HG03558 (cell line): ENCODE measurements at regions not wholly inside any gene's neighbourhood (a gene's known extent, or its start where the extent isn't known, plus 50 kb on each side); places are given as distances from the start of the nearest gene placed in this dataset.

Source experiments
- ATAC-seq: cut with Tn5 transposase; IDR thresholded peaks from one replicate; pipeline ENCODE4 v1.9.1; 2021; ENCODE audit warnings: moderate number of reproducible peaks; ENCODE audit not compliant: unreplicated experiment; ENCODE audit errors: extremely low read depth

DNA sequence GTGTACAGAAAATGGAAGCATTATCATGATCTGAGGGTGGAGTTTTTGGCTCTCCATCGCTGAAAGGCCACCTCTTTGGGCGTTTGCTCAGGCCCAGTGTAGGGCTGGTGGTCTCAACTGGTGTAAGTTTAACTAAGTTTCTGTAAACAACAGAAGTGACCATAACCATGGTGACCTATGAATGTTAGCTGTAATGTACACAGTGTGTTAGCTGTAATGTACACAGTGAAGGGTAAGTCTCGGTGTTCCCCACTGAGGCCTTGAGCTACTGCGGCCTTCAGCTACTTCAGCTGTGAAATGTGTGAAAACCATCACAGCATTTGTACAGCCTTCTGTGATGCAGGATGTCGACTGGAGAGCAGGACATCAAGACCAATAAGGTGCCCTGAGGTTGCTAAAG is 185.2 kb downstream of the MYLK4 start:
- no peak for ATAC-seq

DNA sequence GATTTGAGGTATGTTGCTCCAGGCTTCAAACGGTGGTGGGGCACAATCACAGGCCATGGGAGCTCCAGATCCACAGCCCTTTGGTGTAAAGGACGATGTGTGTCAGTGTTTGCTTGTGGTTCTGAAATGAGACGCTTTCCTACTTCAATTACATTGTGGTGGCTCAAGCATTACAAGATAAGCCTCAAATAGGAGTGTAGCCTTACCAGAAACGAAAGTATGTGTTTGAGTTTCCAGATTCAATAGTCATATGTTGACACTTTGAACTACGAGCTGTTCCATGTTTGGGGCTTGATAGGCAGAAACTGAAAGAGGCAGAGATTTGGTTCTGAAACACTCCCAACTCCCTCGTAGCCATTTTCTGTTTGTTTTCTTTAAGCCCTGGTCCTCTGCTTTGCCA is 187.1 kb downstream of the MYLK4 start:
- ATAC-seq: peak; percentile 65

DNA sequence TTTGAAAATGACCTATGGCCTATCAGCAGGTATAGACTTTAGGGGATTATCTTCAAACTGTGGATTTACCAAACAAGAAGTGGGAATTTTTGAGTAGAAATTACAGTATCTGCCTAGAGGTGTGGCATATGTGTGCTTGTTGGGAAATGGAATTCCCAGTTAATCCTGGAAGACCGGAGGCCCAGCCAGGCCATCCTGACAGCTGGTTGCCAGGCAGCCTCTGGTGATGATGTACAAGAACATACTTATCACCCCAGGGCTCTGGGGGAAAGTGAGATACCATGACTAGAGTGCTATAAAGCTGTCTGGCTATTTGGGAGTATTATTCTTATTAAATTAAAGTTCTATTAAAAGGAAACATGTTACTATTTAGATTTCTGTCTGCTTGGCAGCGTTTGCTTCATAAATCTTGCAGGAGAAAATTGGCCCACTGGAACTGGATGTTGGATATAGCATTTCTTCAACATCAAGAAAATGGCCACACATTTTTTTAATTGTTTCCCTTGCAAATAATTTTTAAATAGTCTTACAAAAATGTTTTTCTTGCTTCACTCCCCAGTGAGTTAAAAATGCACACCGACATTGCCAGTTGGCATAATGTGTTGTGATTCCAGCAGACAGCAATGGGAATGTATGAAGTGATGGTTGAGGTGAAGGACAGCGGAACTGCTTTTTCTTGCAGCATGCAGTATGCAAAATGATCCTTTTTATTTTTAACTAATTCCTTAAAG is 187.8 kb downstream of the MYLK4 start:
- ATAC-seq: no peak

DNA sequence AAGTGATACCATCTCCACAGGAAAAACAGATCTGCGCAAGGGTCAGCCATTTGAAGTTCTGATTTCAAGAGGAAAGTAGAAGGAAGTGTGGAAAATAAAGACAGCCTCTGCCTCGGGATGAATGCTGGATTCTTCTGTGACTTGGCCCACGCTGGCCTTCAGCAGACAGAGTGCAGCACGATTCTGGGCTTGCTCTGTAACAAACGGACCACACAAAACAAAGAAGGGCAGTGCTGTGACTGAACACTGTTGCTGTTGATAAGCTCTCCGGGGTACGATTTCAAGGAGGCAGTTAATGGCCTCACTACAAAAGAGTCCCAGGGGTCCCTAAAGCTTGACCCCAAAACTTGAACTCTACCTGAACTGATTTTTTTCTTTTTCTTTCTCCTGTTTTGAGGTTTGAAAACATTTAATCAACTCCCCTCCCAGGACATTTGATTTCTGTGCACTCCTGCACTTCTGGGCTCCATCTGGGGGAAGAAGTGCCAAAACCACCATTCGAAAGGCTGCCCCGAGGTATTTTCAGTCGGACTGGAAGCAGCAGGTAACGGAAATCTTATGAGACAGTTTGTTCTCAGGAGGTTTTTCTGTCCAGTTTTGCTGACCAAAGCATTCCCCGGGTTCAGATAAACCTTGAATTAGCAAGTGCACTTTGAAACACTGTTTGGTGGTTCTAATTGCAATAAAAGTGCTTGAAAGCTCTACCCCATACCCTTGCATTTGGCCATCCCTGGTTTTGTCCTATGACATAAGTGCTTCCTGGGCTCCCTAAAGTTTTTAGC is 189.6 kb downstream of the MYLK4 start:
- no peak for ATAC-seq

DNA sequence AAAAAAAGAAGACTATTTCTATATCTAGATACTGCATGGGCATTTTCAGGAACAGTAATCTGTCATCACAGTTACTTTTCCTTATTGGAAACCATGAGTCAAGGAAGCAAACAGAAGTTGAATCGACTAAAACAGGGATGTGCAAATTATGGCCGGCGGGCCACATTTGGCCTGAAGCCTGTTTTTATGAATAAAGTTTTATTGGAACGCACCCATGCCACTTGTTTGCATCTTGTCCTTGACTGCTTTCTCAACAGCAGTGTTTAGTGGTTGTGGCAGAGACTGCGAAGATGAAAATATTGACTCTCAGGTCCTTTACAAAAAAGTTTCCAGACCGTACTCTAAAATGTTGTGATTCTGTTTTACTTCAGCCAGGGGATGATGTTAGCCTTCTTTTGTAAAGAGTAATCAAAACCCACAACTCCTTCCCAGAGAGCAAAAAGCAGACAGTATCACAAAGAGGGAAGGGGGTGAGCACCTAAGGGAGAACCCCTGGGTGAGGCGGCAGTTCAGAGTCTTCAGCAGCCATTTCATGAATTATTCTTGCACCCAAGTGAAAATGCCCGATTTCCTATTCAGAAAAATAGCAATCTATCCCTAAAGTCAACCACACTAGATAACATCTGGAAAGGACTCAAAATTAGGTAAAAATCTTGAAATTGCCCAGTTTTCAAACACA is 190.4 kb downstream of the MYLK4 start:
- ATAC-seq: no peak

DNA sequence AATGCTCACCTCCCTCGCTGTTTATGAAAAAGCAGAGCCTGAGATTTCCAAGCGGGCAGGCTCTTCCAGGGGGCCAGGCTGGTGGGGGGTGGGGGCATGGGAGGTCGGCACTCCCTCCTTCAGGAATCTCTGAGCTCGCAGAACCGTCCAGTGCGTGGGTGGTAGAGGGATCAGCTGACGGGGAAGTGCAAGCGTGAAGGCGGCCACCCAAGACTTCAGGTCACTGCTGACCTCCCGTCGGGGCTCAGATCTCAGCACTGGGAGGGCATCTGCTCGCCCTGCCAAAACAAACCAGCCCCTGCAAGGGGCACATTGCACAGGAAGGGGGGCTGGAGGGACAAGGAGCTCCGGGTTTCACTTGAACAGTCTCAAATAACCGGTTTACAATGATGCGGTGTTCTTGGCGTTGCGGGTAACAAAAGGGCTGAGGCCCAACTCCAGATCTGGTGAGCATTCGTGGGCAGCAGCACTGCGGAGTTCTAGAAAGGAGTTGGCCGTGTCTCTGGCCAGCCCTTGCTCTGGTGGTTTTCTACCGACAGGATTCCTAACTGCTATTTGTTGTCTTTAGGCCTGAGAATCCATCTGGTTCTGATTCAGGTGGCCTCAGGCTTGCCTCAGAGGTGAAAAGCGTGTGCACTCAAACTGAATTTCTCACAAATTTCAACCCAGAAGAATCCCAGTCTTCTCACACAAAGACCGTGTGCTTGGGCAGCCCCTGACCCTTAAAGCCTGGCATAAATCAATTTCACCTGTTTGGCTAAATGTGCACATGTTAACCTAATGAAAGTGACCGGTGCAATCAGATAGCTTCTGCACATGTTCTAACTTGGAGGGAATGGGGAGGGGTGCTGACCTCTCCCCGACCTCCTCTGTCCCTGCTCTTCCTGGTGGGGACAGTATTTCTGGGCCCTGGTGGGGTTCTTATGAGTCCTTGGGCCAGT is 191.6 kb downstream of the MYLK4 start:
- no peak for ATAC-seq

DNA sequence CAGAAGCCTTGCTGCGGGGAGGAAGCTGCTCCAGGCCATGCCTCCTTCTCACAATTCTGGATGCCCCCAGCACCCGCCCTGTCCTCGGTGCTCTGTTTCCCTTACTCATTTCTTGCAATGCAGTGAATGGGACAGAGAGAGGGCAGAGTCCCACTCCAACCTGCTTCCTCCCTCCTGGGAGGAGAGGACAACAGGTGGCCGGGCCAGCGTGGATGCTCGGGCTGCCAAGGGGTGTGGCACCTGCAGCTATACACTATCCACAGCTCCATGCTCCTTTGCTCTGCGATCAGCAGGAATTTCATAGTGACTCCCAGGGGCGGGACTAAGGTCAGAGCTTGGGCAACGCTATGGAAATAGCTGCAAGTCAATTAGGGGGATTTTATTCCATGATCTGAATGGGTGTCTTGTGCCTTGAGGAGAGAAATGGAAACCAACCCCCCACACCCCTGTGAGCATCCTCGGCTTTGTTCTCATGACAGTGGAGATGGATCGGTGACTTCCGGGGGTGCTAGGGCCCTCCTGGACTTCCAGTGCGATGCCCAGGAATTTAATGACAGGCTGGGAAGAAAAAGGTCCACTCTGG is 192.5 kb downstream of the MYLK4 start:
- no peak for ATAC-seq

DNA sequence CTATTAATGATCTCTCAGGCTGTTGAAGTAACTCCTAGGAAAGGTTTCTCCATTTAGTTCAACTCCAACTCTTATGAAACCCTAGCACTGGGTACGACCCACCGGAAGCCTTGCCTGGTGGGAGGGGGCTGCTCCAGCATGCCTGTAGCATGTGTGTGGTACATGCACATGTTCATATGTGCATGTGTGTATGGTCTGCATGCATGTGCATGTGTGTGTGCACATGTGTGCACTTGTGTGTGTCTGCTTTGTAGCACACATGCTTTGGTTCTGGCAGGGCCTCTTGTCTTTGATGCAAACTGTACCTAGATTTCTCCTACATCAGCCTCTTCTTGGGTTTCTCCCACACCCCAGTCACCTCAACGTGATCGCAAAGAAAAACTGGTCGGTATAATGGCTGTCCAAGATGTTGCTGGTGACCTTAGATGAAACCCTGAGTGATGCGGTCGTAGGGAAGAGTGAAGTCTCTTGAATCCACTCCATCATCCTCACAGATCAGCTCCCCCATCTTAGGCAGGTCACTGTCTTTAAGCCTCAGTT is 193.5 kb downstream of the MYLK4 start:
- ATAC-seq: no peak

DNA sequence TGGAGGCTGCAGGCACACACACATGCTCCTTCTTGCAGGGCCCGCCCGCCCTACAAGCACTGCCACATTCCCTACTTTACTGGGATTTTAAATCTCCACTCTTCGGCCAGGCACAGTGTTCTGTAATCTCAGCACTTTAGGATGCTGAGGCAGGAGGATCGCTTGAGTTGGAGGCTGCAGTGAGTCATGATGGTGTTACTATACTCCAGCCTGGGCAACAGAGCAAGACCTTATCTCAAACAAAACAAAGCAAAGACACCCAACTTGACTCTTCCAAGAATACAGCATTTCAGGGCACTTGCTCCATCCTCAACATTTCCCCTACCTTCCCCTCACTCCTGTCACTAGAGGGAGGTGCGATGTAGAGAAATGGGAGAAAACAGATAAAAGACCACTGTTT is 194.0 kb downstream of the MYLK4 start:
- ATAC-seq: no peak

DNA sequence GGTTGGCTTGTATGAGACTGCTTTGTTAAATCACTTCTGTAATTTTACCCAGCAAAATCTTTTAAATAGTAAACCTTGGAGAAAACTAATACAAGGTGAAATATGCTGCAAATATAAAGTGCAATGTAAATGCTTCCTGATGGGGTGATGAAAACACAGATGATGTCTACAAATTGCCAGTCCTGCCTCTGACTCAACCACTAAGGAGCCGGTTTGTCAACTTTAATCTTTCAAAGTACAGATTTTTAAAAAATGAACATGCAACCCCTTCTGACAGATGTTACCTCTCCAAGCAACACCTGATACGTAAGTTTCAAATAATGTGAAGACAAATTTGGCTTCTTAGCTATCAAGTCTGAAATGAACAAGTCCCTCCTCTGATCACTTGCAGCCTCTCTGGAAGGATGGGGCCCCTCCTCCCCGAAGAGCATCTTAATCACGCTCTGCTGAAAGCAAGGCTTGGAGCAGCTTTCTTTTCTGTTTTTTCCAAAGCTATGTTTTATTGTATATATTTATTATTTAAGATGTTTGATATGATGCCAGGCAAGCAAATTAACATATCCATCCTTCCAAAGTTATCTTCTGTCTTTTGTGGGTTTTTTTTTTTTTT is 196.0 kb downstream of the MYLK4 start:
- no peak for ATAC-seq

DNA sequence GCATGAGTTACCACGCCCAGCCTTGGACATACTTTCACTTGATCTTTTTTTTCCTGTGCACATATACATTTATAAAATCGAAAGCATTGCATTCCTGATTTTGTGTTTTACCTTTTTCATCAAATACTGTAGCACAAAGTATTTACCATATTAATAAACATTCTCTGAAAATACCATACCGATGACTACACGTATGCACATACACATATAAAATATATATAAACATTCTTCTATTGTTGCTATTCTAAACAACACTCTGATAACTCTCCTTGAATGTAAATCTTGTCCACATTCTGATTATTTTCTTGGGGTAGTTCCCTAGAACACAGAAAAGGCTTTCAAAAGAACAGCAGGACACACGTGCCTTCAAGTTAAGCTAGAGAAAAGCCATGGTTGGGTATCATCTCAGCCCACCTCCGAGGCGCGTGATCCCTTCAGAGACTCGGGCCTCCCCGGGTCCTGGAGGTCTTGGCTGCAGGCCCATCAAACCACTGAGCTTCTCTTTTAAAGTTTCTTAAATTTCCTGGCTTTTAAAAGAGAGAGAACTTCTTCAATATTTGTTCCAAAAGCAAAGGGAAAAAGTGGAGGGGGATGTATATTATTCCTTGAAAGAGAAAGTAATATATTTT is 198.1 kb downstream of the MYLK4 start:
- ATAC-seq: no peak

DNA sequence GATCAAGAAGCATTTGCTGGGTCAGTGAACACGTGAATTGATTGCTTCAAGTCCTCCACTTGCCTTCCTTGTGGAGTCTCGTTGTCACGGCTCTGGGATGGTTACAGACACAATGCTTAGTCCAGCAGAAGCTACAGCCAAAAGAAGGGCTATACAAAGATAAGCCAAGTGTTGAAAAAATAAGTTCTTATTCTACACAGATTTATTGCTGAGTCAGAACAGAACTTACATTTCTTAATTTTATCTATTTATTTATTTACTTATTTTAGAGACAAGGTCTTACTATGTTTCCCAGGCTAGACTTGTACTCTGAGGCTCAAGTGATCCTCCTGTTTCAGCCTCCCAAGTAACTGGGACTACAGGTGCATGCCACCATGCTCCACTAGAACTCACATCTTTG is 199.0 kb downstream of the MYLK4 start:
- no peak for ATAC-seq

DNA sequence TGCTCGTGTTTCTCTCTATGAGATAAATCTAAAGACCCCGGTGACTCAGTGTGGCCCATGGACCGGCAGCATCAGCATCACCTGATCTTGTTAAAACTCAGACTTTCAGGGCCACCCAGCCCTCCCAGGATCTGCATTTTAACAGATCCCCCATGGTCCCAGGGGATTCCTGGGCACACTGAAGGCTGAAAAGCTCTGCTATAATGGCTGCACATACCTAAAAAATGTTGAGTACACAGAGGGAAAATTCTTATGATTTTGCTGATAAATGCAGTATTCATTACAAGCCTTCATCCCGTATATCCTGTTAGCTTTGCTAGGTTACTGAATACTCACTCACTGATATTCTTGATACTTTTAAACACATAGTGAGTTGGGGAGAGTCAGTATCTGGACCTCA is 200.5 kb downstream of the MYLK4 start:
- no peak for ATAC-seq

DNA sequence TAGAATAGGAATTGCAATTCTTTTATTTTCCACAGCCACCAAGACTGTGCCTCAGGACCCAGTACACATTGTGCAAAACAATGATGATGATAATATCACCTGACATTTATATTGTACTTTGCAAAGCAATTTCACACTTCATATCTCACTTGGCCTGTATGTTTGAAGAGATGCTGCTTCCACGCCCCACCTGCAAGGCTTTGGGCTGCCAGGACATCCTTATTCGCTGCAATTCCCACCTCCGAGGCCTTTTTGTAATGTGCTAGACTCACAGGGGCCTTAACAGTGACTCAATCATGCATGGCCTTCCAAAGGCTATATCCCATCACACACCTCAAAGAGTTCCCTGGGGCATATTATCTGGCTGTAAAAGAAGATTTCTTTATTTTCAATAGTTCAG is 200.9 kb downstream of the MYLK4 start:
- no peak for ATAC-seq

DNA sequence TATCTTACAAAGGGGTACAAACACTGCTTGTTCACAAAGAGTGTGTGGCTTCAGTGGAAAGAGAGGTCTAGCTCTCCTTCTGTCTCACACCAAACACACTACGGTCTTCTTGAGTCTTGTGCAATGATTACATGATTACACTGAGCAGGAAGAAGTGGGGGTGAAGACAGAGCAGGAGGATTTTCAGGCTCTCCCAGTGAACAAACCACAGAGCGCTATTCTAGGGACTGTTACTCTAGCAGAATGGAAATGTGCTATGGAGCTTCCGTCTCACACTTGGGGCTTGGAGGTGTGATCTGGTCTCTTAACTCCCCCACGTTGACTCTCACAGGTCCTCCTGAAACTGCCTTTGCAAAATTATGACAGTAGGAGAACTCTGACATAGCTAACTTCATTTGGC is 203.4 kb downstream of the MYLK4 start:
- no peak for ATAC-seq

DNA sequence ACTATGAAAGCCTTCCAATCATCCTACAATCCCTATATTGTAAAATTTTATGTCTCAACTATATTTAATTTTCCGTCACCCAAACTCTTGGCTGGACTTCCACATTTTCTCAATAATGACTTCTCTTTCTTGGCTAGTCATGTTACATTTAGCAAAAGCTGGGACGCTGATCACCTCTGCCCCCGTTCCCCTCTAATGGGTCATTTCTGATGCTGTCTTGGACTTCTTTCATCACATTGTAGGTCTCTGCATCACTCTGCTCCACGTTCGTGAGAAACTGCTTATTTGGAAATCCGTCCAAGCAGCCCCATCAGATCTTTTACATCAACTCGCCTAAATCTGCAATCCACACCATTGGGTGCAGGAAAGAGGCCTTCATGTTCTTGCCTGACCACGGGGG is 203.8 kb downstream of the MYLK4 start:
- ATAC-seq: no peak

DNA sequence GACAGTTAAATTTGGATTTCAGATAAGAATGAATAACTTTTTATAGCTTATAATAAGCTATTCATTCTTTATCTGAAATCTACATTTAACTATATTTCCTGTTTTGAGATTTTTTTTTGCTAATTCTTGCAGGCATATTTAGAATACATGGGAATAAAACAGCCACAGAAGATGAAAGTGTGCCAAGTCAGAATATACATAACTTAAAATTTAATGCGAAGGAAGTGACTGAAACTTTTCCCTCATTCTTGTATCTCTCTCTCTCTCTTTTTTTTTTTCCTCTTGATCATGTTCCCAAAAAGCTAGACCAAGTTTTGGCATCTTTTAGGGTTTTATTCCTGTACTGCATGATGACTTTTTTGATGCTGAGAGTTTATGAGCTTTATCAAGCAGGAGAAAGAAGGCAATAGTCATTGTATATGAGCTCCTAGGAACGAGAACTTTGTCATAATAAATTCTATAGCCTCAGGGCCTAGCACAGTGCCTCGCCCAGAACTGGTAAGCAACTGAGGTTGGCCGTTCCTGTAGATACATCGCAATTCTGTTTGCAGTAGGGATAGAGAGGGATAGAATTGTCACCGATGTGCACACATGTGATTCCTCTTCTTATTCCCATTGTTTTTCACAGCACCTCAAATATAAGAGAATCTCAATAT is 205.2 kb downstream of the MYLK4 start:
- no peak for ATAC-seq

DNA sequence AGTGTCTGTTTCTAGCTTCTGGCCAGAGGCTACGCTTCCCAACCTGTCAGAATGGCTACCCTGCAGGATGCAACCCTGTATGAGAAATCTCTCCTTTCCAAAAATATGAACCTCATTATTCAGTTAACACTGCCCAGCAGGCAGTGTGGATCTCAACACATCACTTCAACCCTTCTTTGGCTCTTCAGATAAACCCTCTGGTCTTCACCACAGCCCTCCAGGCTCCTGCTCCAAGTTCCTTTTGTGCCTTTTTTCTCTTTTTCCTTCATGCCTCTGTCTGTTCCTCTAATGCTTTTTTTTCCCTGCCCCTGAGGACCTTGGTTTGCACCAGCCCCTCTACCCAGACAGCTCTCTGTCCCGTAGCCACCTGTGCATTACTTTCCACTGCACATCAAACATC is 207.4 kb downstream of the MYLK4 start:
- ATAC-seq: no peak
